Activated T-cell treated with anti-CD3 and anti-CD28 coated beads for 24 hours (primary cell): ENCODE measurements at regions not wholly inside any gene's neighbourhood (a gene's known extent, or its start where the extent isn't known, plus 50 kb on each side); places are given as distances from the start of the nearest gene placed in this dataset.

Source experiments
- DNase-seq: peaks from one replicate; pipeline ENCODE4 v3.0.0-alpha.2; 2020; ENCODE audit warnings: low read depth

GRCh38 chr6:153787341-153787606 lies 251.8 kb upstream of the OPRM1 start:
- no peak for DNase-seq

- no peak for DNase-seq
These were observed 257.7 kb upstream of the OPRM1 start for GRCh38 chr6:153781306-153781705.

GRCh38 chr6:153780011-153780410 lies 259.0 kb upstream of the OPRM1 start:
- DNase-seq = no peak

- no peak for DNase-seq
These were observed 260.8 kb upstream of the OPRM1 start for GRCh38 chr6:153778216-153778615.

- no peak for DNase-seq
These were observed 267.5 kb upstream of the OPRM1 start for GRCh38 chr6:153771577-153771976.

GRCh38 chr6:153767127-153767526 lies 271.9 kb upstream of the OPRM1 start:
- no peak for DNase-seq

GRCh38 chr6:153758516-153758915 lies 280.5 kb upstream of the OPRM1 start:
- no peak for DNase-seq

GRCh38 chr6:153735761-153736160 lies 303.3 kb upstream of the OPRM1 start:
- no peak for DNase-seq

GRCh38 chr6:153729189-153729588 lies 309.9 kb upstream of the OPRM1 start:
- no peak for DNase-seq

- no peak for DNase-seq
These were observed 311.2 kb upstream of the OPRM1 start for GRCh38 chr6:153727885-153728284.

GRCh38 chr6:153725456-153725855 lies 313.6 kb upstream of the OPRM1 start:
- no peak for DNase-seq

- no peak for DNase-seq
These were observed 318.3 kb upstream of the OPRM1 start for GRCh38 chr6:153720732-153721131.

GRCh38 chr6:153705429-153705828 lies 333.6 kb upstream of the OPRM1 start:
- no peak for DNase-seq

GRCh38 chr6:153702671-153703070 lies 336.4 kb upstream of the OPRM1 start:
- no peak for DNase-seq

GRCh38 chr6:153698637-153699036 lies 340.4 kb upstream of the OPRM1 start:
- no peak for DNase-seq

- no peak for DNase-seq
These were observed 341.0 kb upstream of the OPRM1 start for GRCh38 chr6:153698001-153698400.

- DNase-seq = no peak
These were observed 361.5 kb upstream of the OPRM1 start for GRCh38 chr6:153677522-153677921.

GRCh38 chr6:153673750-153674149 lies 365.3 kb upstream of the OPRM1 start:
- DNase-seq = no peak

- DNase-seq = no peak
These were observed 365.8 kb upstream of the OPRM1 start for GRCh38 chr6:153673225-153673624.

- DNase-seq = no peak
These were observed 368.5 kb upstream of the OPRM1 start for GRCh38 chr6:153670403-153671026.

- DNase-seq = no peak
These were observed 370.3 kb upstream of the OPRM1 start for GRCh38 chr6:153668758-153669157.

- no peak for DNase-seq
These were observed 376.1 kb upstream of the OPRM1 start for GRCh38 chr6:153662982-153663381.

GRCh38 chr6:153645326-153645725 lies 393.7 kb upstream of the OPRM1 start:
- DNase-seq = no peak

GRCh38 chr6:153644000-153644399 lies 395.0 kb upstream of the OPRM1 start:
- DNase-seq = no peak

GRCh38 chr6:153634416-153634815 lies 404.6 kb upstream of the OPRM1 start:
- DNase-seq = no peak
